Tibial nerve (tissue), 4 donors: ENCODE measurements at regions not wholly inside any gene's neighbourhood (a gene's known extent, or its start where the extent isn't known, plus 50 kb on each side); places are given as distances from the start of the nearest gene placed in this dataset.

Experiments
- CTCF ChIP-seq, 5 experiments: fragments of 200-600 bp in 3 of 5; fragments of 450-650 bp in 2 of 5; sonication (generic) in 3 of 5; IDR thresholded peaks; one replicate each; pipeline ENCODE4 v1.5.1; 2016 to 2019; ENCODE audit warnings: antibody characterized with exemption in 5 of 5, mild to moderate bottlenecking in 3 of 5, moderate library complexity in 2 of 5
- EP300 ChIP-seq, 2 donors: sonication (generic); formaldehyde crosslinking; IDR thresholded peaks; one replicate each; pipeline ENCODE4 v1.6.1; 2017; ENCODE audit warnings: antibody characterized with exemption in 2 of 2, mild to moderate bottlenecking in 1 of 2
- POLR2A ChIP-seq, 2 donors: fragments of 450-650 bp; IDR thresholded peaks; one replicate each; pipeline ENCODE4 v1.6.1; 2017; ENCODE audit warnings: antibody characterized with exemption in 2 of 2, mild to moderate bottlenecking in 2 of 2, moderate library complexity in 2 of 2

GRCh38 chr6:144646093-144647056 lies 361.2 kb downstream of the UTRN start:
- TF ChIP-seq CTCF (IDR thresholded peaks at IDR 0.05): no peak
- TF ChIP-seq POLR2A (IDR thresholded peaks at IDR 0.05): no peak
- TF ChIP-seq EP300 (IDR thresholded peaks at IDR 0.05): no peak
